Lower leg skin (tissue), 4 donors: ENCODE measurements at regions not wholly inside any gene's neighbourhood (a gene's known extent, or its start where the extent isn't known, plus 50 kb on each side); places are given as distances from the start of the nearest gene placed in this dataset.

ENCODE experiments used
- DNase-seq, 2 donors: peaks; one replicate each; pipeline ENCODE4 v3.0.0-alpha.2; 2019; ENCODE audit warnings: low spot score in 2 of 2
- H3K4me3 ChIP-seq: fragments of 200-600 bp; sonication (generic); 2 replicates; pipeline ENCODE4 v1.5.1; 2017; ENCODE audit warnings: mild to moderate bottlenecking, low read depth; ENCODE audit not compliant: poor library complexity, severe bottlenecking
- POLR2A ChIP-seq, 2 donors: fragments of 450-650 bp; IDR thresholded peaks; one replicate each; pipeline ENCODE4 v1.6.1; 2016 to 2017; ENCODE audit warnings: antibody characterized with exemption in 2 of 2, mild to moderate bottlenecking in 1 of 2, moderate library complexity in 1 of 2
- WGBS, 2 donors: methylation state at CpG; one replicate each; pipeline ENCODE4 v1.1.5; 2018; 5-methylcytosine and 5-hydroxymethylcytosine counted together
- intact Hi-C: fragments of 100-400 bp; cut with DNase I; formaldehyde crosslinking; loops from one replicate; pipeline ENCODE4 v1.15.0; 2023; ENCODE audit warnings: low total_unique reads
- TF ChIP-seq, protein P1 (sequence below), 3 donors: fragments of 450-650 bp; IDR thresholded peaks; one replicate each; pipeline ENCODE4 v1.5.1; 2016; ENCODE audit warnings: antibody characterized with exemption in 3 of 3, mild to moderate bottlenecking in 3 of 3, moderate library complexity in 2 of 3

DNA sequence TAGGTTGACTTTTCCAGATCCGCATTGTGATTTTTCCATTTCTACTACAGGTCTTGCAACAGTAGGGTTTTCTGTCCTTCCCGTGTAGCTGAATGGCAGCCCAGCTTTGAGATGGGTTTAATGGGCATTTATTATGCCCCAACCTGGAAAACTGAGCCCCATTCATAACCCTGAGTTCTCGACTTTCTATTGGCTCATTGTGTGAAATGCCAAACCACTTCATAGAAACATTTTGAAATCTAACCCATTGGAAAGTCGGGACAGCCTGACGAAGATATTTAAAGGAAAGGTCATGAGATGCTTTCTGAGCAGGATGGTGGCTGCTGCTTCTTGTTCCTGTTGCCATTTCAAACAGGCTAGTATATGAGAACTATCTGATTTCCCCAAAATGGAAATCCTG lies 203.5 kb downstream of the ZFP36L2 start:
- intact Hi-C loops = no loop called here
- no peak for TF ChIP-seq POLR2A (IDR thresholded peaks at IDR 0.05)
- TF ChIP-seq, protein P1, sequence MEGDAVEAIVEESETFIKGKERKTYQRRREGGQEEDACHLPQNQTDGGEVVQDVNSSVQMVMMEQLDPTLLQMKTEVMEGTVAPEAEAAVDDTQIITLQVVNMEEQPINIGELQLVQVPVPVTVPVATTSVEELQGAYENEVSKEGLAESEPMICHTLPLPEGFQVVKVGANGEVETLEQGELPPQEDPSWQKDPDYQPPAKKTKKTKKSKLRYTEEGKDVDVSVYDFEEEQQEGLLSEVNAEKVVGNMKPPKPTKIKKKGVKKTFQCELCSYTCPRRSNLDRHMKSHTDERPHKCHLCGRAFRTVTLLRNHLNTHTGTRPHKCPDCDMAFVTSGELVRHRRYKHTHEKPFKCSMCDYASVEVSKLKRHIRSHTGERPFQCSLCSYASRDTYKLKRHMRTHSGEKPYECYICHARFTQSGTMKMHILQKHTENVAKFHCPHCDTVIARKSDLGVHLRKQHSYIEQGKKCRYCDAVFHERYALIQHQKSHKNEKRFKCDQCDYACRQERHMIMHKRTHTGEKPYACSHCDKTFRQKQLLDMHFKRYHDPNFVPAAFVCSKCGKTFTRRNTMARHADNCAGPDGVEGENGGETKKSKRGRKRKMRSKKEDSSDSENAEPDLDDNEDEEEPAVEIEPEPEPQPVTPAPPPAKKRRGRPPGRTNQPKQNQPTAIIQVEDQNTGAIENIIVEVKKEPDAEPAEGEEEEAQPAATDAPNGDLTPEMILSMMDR (IDR thresholded peaks at IDR 0.05) = no peak

DNA sequence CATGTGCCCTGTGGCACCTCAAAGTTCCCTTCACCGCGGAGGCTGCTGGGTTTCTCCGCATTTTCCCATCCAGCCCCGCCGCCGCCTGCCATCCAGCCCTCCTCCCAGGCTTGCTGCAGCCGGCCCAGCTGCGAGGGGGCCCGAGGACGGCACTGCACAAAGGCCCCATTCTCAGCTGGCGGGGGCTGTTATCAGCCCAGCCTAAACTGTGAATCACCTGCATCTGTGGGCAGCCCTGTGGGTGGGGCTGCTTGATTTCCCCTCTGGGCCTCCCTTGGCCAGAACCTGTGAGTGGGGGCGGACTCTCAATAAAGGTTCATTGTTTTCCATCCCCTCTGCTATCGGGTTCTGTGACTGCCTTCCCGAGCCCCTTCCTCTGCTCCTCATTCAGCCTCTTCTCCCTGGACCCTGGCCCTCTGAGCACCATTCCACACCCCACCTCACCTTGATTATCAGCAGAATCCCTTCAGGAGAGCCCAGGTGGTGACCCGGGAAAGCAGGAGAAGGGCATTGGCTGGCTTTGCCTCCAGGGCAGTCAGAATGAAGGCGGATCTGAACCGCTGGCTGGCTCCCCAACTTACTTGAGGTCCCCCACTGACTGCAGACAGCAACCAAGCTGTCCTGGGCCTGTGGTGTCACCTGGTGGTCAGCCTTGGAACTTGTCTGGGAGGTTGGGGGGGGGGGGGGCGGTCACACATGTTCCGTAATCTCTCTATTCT lies 204.5 kb downstream of the ZFP36L2 start:
- 81 to 89% methylated on average over 19 of the region's 19 CpGs for WGBS, 2 donors
- TF ChIP-seq, protein P1 (IDR thresholded peaks at IDR 0.05) = no peak
- peak in 1 of 2 donors; percentile 3 for TF ChIP-seq POLR2A (IDR thresholded peaks at IDR 0.05)
- DNase-seq = peak in 1 of 2 donors; percentile 82
- intact Hi-C loops = no loop called here
- H3K4me3 ChIP-seq = no peak overlapping the region

More for the DNA sequence above, 203.5 kb downstream of the ZFP36L2 start:
- peak in 1 of 2 donors; percentile 4 for DNase-seq
- WGBS, 2 donors = 82 to 89% methylated on average over 5 of the region's 5 CpGs
- no peak overlapping the region for H3K4me3 ChIP-seq

DNA sequence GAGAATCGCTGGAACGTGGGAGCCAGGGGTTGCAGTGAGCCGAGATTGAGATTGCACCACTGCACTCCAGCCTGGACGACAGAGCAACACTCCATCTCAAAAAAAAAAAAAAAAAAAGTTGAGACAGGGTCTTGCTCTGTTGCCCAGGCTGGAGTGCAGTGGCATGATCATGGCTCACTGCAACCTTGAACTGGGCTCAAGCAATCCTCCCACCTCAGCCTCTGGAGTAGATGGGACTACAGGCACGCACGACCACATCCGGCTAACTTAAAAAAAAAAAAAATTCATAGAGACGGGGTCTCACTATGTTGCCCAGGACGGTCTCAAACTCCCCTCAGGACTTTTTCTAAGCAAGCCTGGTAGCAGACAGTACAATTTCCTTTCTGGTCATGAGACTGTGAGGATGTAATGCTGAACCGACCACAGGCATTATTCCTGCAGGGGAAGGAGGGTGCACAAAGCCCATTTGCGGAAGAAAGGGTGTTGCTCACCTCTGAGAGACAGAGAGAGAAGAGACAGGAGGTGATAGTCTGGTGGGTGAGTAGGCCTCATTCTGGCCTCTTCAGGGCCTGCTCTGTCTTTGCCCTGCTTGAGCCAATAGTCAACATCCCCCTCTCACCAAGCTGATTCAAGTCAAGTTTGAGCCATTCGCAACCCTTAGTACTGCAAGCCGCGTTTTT lies 205.3 kb downstream of the ZFP36L2 start:
- no peak overlapping the region for H3K4me3 ChIP-seq
- TF ChIP-seq, protein P1 (IDR thresholded peaks at IDR 0.05) = no peak
- TF ChIP-seq POLR2A (IDR thresholded peaks at IDR 0.05) = no peak
- intact Hi-C loops = no loop called here
- peak in 1 of 2 donors; percentile 49 for DNase-seq
- WGBS, 2 donors = 86 to 87% methylated on average over 14 of the region's 14 CpGs

DNA sequence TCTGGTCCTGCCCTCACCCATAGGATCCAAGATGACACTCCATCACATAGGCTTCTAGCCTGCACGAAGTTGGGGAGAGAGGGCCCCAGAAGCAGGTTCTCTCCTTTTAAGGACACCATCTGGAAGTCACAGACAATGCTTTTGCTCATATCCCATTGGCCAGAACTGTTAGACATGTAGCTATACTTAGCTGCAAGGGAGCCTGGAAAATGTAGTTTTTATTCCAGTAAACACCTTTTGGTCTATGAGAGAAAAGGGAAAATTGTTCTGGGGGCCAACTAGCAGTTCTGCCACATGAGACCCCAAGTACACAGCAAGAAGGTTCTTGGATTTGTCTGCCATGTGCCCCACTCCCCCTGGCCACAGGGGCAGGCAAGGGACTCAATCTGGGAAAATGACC lies 206.1 kb downstream of the ZFP36L2 start:
- intact Hi-C loops = no loop called here
- no peak overlapping the region for H3K4me3 ChIP-seq
- TF ChIP-seq, protein P1 (IDR thresholded peaks at IDR 0.05) = no peak
- TF ChIP-seq POLR2A (IDR thresholded peaks at IDR 0.05) = no peak
- WGBS, 2 donors = 93 to 95% methylated on average over 1 of the region's 1 CpG
- DNase-seq = peak in 1 of 2 donors; percentile 43

DNA sequence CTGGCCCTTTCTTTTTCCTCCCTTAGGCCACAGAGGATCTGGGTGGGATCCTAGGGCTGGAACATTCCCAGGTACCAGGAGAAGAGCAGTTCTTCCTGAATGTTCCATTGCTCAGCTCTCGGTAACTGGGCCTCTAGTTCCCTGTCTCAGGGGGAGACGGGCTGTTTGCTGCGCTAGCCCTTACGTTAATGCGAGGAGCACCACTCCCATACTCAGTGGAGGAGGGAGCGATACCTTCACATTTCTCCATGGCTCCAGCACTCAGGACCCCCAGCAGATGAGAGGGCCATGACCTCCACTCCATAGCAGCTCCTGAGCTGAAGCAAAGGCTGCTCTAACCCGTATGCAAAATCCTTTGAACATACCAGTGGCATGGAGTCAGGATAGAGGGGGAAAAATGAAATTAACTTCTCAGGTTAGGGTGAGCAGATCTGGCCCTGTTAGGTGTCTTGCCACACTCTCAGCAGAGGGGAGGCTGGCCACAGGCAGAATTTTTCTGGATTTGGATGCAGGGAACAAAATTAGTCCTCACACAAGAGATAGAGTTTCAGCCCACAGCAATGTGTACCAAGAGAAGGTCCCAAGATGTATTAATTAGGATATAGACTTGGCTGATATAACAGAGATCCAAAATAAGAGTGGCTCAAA lies 206.7 kb downstream of the ZFP36L2 start:
- 90 to 99% methylated on average over 7 of the region's 7 CpGs for WGBS, 2 donors
- intact Hi-C loops = no loop called here
- DNase-seq = peak in 1 of 2 donors; percentile 68
- no peak for TF ChIP-seq POLR2A (IDR thresholded peaks at IDR 0.05)
- TF ChIP-seq, protein P1 (IDR thresholded peaks at IDR 0.05) = no peak
- H3K4me3 ChIP-seq = no peak overlapping the region
